Motor neuron (in vitro differentiated cells): ENCODE measurements at regions not wholly inside any gene's neighbourhood (a gene's known extent, or its start where the extent isn't known, plus 50 kb on each side); places are given as distances from the start of the nearest gene placed in this dataset.
"Not testable (repeated sequence)": the region's sequence is repeated elsewhere in the genome, so short reads cannot be mapped to it uniquely, and the experiment has no call there.

Source experiments
- ATAC-seq, 8 experiments: fragments of 200-7000 bp; cut with Tn5 transposase; replicated peaks in 6 of 8; 2 replicates each; pipeline ENCODE4 v1.8.0; 2021; ENCODE audit warnings: mild to moderate bottlenecking in 8 of 8, moderate library complexity in 8 of 8
- H3K27ac ChIP-seq, 2 donors: fragments of 250-450 bp; sonication (Bioruptor Pico); 2 replicates each; pipeline ENCODE4 v1.9.0; 2021; ENCODE audit warnings: antibody characterized with exemption in 2 of 2, mild to moderate bottlenecking in 2 of 2, moderate library complexity in 1 of 2
- H3K4me1 ChIP-seq, 2 donors: fragments of 250-450 bp; sonication (Bioruptor Pico); replicated peaks in 1 of 2; 2 replicates each; pipeline ENCODE4 v1.6.1; 2021; ENCODE audit warnings: antibody characterized with exemption in 2 of 2, mild to moderate bottlenecking in 2 of 2, moderate library complexity in 1 of 2
- H3K4me3 ChIP-seq, 5 donors: fragments of 250-450 bp; sonication (Bioruptor Pico); 2 replicates each; pipeline ENCODE4 v1.9.0; 2021; ENCODE audit warnings: antibody characterized with exemption in 5 of 5, mild to moderate bottlenecking in 5 of 5, moderate library complexity in 4 of 5
- WGBS, 10 experiments: fragments of 450-650 bp; shearing (Covaris generic); methylation state at CpG; one replicate each; pipeline ENCODE4 v1.0.0; 2022; 5-methylcytosine and 5-hydroxymethylcytosine counted together
- in situ Hi-C, 9 experiments: fragments of 400-800 bp; cut with MboI; loops; one replicate each; pipeline ENCODE4 v1.15.0; 2021; ENCODE audit warnings: low sequenced_read_pairs in 9 of 9, low pct_unique_long_range_greater_than_20kb in 2 of 9; ENCODE audit not compliant: unreplicated experiment in 9 of 9

GRCh38 chr2:16973586-16974286 lies 308.1 kb upstream of the CYRIA start:
- no peak for ATAC-seq
- Histone ChIP-seq H3K27ac (no peak overlapping the region), H3K4me3 (no peak overlapping the region), H3K4me1 (no peaks in the 10 kb centered on the region)
- in situ Hi-C loops = no loop called here
- 0 to 100% (median 83%) methylated on average over 1 to 2 of the region's 2 CpGs for WGBS, 10 experiments

- H3K4me3 ChIP-seq = no peak overlapping the region
- ATAC-seq = no peak
- in situ Hi-C loops = no loop called here
- no peak overlapping the region for H3K27ac ChIP-seq
- WGBS, 10 experiments = 27 to 100% (median 75%) methylated on average over 1 of the region's 1 CpG; no CpG with 5 or more reads in 1 of the 10 experiments
- no peaks in the 10 kb centered on the region for H3K4me1 ChIP-seq
Observed at GRCh38 chr2:16972276-16972675, 306.6 kb upstream of the CYRIA start.

GRCh38 chr2:16971722-16972234 lies 306.1 kb upstream of the CYRIA start:
- 11 to 81% (median 56%) methylated on average over 1 to 4 of the region's 4 CpGs for WGBS, 10 experiments
- in situ Hi-C loops = no loop called here

GRCh38 chr2:16970948-16971347 lies 305.3 kb upstream of the CYRIA start:
- H3K4me3 ChIP-seq, in situ Hi-C loops, ATAC-seq, H3K27ac ChIP-seq, H3K4me1 ChIP-seq: not testable (repeated sequence)
- 33 to 100% (median 83%) methylated on average over 1 to 3 of the region's 3 CpGs; no CpG with 5 or more reads in 1 of the 10 experiments for WGBS, 10 experiments

More at GRCh38 chr2:16971722-16972234, 306.1 kb upstream of the CYRIA start:
- Histone ChIP-seq H3K27ac (no peak overlapping the region), H3K4me1 (no peaks in the 10 kb centered on the region), H3K4me3 (no peak overlapping the region)
- no peak for ATAC-seq

- peak in 6 of 8 experiments; percentile 30 to 99 (median 97) for ATAC-seq
- Histone ChIP-seq H3K4me3 (no peak overlapping the region), H3K27ac (no peak overlapping the region), H3K4me1 (peaks cover 0 to 10% of the 10 kb centered on the region in 2 donors)
- in situ Hi-C loops = no loop called here
- 0 to 40% (median 19%) methylated on average over 1 of the region's 1 CpG; no CpG with 5 or more reads in 6 of the 10 experiments for WGBS, 10 experiments
Observed at GRCh38 chr2:16962505-16962904, 296.9 kb upstream of the CYRIA start.

- H3K4me3 ChIP-seq = no peak overlapping the region
- in situ Hi-C loops = no loop called here
- no peak overlapping the region for H3K27ac ChIP-seq
- peaks cover 0 to 10% of the 10 kb centered on the region in 2 donors for H3K4me1 ChIP-seq
- no peak for ATAC-seq
- WGBS, 10 experiments = 21 to 100% (median 86%) methylated on average over 1 to 3 of the region's 3 CpGs; no CpG with 5 or more reads in 1 of the 10 experiments
Observed at GRCh38 chr2:16960579-16960978, 294.9 kb upstream of the CYRIA start.

GRCh38 chr2:16958266-16958665 lies 292.6 kb upstream of the CYRIA start:
- H3K4me3 ChIP-seq = no peak overlapping the region
- no peak overlapping the region for H3K27ac ChIP-seq
- peaks cover 0 to 9% of the 10 kb centered on the region in 2 donors for H3K4me1 ChIP-seq
- WGBS, 10 experiments = 14 to 93% (median 67%) methylated on average over 1 to 4 of the region's 4 CpGs; no CpG with 5 or more reads in 3 of the 10 experiments
- in situ Hi-C loops = no loop called here
- ATAC-seq = no peak

GRCh38 chr2:16952805-16953204 lies 287.2 kb upstream of the CYRIA start:
- H3K27ac ChIP-seq = no peak overlapping the region
- ATAC-seq = no peak
- WGBS, 10 experiments = 0 to 100% (median 71%) methylated on average over 1 of the region's 1 CpG; no CpG with 5 or more reads in 4 of the 10 experiments
- H3K4me3 ChIP-seq = no peak overlapping the region
- no peaks in the 10 kb centered on the region for H3K4me1 ChIP-seq
- in situ Hi-C loops = no loop called here

- no peak for ATAC-seq
- in situ Hi-C loops = no loop called here
- no peak overlapping the region for H3K4me3 ChIP-seq
- H3K4me1 ChIP-seq = no peaks in the 10 kb centered on the region
- H3K27ac ChIP-seq = no peak overlapping the region
Observed at GRCh38 chr2:16952368-16952767, 286.7 kb upstream of the CYRIA start.

- in situ Hi-C loops = no loop called here
- ATAC-seq = no peak
- 20 to 100% (median 74%) methylated on average over 1 to 2 of the region's 2 CpGs; no CpG with 5 or more reads in 2 of the 10 experiments for WGBS, 10 experiments
- Histone ChIP-seq H3K4me3 (no peak overlapping the region), H3K27ac (no peak overlapping the region), H3K4me1 (no peaks in the 10 kb centered on the region)
Observed at GRCh38 chr2:16950436-16950835, 284.8 kb upstream of the CYRIA start.

GRCh38 chr2:16948710-16949109 lies 283.1 kb upstream of the CYRIA start:
- Histone ChIP-seq H3K4me3 (no peak overlapping the region), H3K4me1 (no peaks in the 10 kb centered on the region), H3K27ac (no peak overlapping the region)
- in situ Hi-C loops = no loop called here
- no peak for ATAC-seq

- in situ Hi-C loops = no loop called here
- Histone ChIP-seq H3K27ac (no peak overlapping the region), H3K4me1 (no peaks in the 10 kb centered on the region), H3K4me3 (no peak overlapping the region)
- 0 to 91% (median 52%) methylated on average over 1 to 5 of the region's 5 CpGs; no CpG with 5 or more reads in 2 of the 10 experiments for WGBS, 10 experiments
- no peak for ATAC-seq
Observed at GRCh38 chr2:16948053-16948452, 282.4 kb upstream of the CYRIA start.

- ATAC-seq = no peak
- H3K4me1 ChIP-seq = no peaks in the 10 kb centered on the region
- in situ Hi-C loops = no loop called here
- 0 to 100% (median 50%) methylated on average over 1 to 4 of the region's 4 CpGs; no CpG with 5 or more reads in 1 of the 10 experiments for WGBS, 10 experiments
- no peak overlapping the region for H3K4me3 ChIP-seq
- H3K27ac ChIP-seq = no peak overlapping the region
Observed at GRCh38 chr2:16943279-16943958, 277.8 kb upstream of the CYRIA start.
